NOMO-1 treated with dmso at 0.1 percent for 144 hours (cell line): ENCODE measurements at regions not wholly inside any gene's neighbourhood (a gene's known extent, or its start where the extent isn't known, plus 50 kb on each side); places are given as distances from the start of the nearest gene placed in this dataset.
"Not testable (repeated sequence)": the region's sequence is repeated elsewhere in the genome, so short reads cannot be mapped to it uniquely, and the experiment has no call there.

ENCODE experiments used
- DNase-seq: peaks from one replicate; lab custom pipeline; 2025; ENCODE audit not compliant: unreplicated experiment; lab: John Stamatoyannopoulos, UW

DNA sequence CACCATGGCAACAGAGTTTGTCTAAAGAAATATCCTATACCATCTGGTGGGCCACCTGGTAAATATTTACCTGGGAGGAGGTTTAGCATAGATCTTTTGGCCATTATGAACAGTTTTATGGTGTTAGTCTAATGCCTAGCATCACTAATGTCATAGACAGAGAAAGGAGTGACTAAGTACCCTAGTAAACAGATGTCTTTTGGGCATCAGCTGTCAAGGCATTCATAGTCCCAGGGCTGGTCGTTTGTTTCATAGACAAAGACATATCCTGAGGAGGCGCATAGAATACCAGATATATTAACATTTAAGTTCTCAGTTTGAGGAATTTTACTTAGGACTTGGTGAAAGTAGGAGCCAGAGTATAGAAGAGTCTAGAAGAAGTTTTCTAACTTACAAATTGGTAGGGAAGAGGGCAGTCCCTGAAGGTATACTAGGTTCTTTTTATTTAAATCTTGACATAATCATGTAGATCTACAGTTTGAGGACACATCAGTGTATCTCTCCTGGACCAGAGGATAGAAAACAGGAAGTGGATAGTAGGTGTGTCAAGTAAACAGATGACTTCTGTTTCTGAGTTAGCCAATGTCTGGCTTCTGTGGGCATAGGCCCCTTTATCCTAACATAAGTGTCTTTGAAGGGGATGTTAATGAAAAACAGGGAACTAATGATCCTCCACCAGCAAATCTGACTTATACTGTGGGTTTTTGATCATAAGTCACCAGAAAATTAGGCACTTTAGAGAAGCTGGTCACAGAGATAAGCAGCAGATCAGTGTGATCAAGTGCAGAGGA lies 105.0 kb upstream of the PRSS3 start:
- DNase-seq, result peak; percentile 32

DNA sequence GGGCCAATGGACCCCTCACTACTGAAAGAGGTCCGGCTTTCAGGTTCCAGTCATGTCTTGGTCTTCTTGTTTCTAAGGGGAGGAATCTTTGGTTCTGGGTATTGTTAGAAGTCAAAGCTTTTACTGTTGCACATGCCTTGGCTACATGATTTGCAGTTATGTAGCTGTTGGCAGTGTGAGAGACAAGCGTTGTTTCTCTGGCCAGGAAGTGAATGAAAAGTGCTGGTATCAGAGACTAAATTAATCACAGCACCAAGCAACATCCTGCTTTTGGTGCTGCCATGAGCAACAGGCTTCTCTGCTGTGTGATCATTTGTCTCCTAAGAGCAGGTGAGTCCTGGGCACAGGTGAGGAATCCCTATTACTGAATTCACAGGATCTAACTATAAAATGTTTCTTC lies 100.1 kb upstream of the PRSS3 start:
- no peak for DNase-seq

GRCh38 chr9:33695856-33696255 lies 99.5 kb upstream of the PRSS3 start:
- no peak for DNase-seq

DNA sequence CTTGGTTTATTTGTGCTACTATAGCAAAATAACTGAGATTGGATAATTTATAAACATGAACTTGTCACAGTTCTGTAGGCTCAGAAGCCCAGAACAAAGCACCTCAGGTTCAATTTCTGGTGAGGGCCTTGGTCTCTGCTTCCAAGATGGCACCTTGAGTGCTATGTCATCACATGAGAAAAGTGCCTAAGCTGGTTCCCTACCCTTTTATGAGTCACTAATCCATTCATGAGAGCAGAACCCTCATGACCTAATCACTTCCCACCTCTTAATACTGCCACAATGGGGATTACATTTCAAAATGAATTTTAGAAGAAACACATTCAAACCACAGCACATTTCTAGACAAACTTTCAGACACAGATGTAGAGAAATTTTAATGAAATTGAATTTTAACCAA lies 98.2 kb upstream of the PRSS3 start:
- no peak for DNase-seq

- DNase-seq, result no peak
Measured at GRCh38 chr9:33698267-33698666, 97.1 kb upstream of the PRSS3 start.

GRCh38 chr9:33700940-33701339 lies 94.4 kb upstream of the PRSS3 start:
- DNase-seq, result not testable (repeated sequence)

GRCh38 chr9:33703430-33704102 lies 91.8 kb upstream of the PRSS3 start:
- DNase-seq, result peak; percentile 12

DNA sequence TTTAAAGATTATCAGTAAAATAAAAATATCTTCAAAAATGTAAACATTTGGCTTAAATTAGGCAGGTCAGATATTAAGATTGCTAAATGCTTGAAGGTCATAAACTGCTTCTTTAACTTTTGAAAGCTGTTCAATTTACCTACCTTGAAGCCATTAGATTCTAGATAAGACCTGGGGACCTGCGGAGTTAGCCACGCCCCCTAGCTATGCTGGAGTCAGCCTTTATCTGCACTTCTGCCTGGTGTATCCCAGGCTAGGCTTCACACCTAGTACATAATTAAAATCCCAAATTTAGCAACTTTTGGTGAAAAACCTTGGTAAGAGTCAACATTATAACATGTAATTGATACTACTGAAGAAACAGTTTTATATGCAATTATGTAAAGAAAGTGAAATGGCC lies 89.9 kb upstream of the PRSS3 start:
- DNase-seq, result not testable (repeated sequence)

GRCh38 chr9:33708441-33708840 lies 86.9 kb upstream of the PRSS3 start:
- DNase-seq, result no peak

DNA sequence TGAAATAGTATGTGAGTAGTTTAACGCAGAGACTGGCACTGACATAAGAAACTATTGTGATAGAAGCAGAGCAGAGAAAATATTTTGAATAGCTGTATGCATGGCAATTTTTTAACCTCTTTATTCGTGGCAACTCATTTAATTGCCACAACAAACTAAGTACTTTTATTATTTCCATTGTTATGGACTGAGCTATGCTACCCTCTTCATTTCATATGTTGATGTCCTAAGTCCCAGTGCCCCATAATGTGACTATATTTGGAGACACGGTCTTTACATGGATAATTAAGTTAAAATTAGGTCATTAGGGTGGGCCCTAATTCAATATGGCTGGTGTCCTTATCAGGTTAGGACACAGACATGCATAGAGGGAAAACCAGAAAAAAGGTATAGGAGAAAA lies 86.1 kb upstream of the PRSS3 start:
- no peak for DNase-seq

DNA sequence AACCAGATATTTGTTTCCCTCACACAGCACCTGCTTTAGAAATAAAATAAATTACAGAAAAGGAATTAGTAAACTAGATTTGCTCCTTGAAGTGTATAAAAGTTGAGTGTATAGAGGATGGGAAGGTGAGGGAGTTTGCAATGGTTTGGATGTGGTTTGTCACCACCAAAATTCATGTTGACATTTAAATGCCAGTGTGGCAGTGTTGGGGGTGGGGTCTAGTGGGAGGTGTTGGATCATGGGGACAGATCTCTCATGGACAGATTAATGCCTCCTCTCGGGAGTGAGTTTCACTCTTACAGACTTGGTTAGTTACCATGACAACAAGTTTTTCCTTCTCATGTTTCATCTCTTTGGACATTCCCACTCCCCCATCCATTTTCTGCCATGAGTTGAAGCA lies 83.9 kb upstream of the PRSS3 start:
- DNase-seq, result not testable (repeated sequence)

DNA sequence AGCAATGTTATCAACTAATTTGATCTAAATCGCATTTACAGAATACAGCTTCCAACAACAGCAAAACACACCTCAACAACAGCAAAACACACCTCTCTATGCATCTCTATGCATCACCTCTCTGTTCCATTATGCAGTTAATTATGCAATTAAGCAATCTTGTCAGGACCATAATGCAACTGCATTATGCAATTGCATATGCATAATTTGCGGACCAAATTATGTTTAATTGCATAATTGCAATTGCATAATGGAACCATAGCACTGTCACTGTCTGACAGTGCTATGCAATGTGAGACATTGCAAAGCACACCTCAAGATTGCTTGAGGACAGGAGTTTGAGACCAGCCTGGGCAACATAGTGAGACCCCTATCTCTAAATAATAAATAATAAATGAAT lies 80.4 kb upstream of the PRSS3 start:
- peak; percentile 78 for DNase-seq

GRCh38 chr9:33718987-33719386 lies 76.4 kb upstream of the PRSS3 start:
- DNase-seq, result peak; percentile 1

- DNase-seq, result peak; percentile 8
Measured at GRCh38 chr9:33719581-33720374, 75.6 kb upstream of the PRSS3 start.

- DNase-seq, result peak; percentile 67
Measured at GRCh38 chr9:33721674-33722358, 73.5 kb upstream of the PRSS3 start.

GRCh38 chr9:33722359-33722675 lies 73.0 kb upstream of the PRSS3 start:
- no peak for DNase-seq

DNA sequence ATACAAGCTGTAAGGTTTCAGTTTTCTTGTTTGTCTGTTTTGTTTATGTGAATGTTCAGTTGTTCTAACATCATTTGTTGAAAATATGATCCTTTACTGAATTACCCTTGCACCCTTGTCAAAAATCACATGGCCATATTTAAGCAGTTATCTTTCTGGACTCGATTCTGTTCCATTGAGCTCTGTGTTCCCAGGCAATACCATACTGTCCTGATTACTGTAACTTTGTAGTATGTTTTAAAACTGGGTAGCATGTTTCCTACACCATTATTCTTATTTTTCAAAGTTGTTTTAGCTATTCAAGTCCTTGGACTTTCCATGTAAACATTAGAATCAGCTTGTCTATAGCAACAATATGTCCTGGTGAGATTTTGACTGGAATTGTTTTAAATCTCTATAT lies 66.7 kb upstream of the PRSS3 start:
- DNase-seq, result no peak

DNA sequence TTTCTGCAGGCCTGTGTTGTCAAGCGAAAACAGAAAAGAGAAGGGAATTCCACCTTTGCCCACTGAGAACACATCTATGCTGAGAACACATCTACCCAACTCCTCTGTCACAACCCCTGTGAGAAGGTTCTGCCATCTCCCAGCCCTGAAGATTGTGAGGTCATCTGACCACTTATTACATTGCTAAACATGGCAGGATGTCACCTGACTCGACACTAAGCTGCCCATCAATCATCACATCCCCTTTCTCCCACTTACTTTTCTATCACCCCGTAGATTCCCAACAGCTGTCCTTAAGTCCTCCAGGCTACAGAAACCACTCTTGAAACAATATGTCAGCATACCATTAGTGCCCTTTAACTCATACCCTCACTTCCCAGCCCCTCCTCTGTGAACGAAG lies 64.2 kb upstream of the PRSS3 start:
- no peak for DNase-seq

DNA sequence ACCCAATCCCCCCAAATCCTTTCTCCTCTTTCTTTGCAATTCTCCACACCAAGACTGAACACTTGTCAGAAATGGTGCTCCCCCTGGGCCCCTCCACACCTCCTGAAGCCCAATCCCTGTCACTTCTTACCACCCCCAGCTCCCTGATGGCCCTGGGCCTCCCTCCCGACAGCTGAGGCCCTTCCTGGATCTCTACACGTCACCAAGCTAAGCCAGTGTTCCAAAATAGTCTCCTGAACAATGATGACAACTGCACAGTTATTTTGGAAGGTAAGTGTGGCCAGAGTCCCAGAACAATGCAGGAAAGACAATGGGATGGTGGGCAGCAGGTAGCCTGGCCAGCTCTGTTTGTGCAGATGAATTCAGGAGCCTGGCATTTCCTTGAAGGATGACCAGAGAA lies 63.7 kb upstream of the PRSS3 start:
- no peak for DNase-seq

DNA sequence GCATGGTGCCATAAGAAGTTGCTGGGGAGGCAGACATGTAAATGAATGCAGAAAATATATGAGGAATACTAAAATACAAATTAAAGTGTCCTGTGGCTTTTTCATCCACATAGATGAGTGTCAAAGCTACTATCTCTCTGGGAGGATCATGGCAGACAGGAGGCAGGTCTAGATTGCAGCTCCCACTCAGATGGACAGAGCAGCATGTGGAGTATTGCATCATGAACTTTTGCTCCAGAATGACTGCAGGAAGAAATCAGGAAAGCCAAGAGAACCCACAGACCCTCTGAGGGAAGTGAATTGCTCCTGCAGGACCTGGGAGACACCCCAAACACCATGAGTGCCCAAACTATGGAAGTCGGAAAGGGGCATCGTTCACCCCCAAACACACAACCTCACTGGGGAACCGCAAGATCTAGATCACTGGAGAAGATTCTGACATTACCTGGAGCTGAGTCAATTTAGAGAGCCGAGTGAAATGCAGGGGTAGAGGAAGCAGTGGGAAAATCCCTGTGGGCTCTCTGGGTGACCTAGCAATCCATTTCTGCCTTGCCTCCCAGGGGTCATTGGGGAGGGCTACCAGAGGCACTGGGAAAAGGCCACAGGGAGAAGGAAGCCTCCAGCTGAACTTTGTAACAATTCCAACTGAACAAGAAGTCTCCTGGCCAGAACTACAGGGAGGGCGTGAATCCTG lies 61.0 kb upstream of the PRSS3 start:
- not testable (repeated sequence) for DNase-seq
